WTC11 (cell line): ENCODE measurements at regions not wholly inside any gene's neighbourhood (a gene's known extent, or its start where the extent isn't known, plus 50 kb on each side); places are given as distances from the start of the nearest gene placed in this dataset.
A peak's percentile ranks its signal among the peaks of the same experiment; 100 is the strongest.

Experiments
- ATAC-seq: fragments of 200-7000 bp; cut with Tn5 transposase; 2 replicates; pipeline ENCODE4 v1.10.0; 2021; ENCODE audit warnings: mild to moderate bottlenecking, moderate library complexity
- CTCF ChIA-PET: fragments of 300-600 bp; sonication (Branson Sonifier 250); formaldehyde crosslinking; loops from one replicate; lab custom pipeline; 2021; ENCODE audit warnings: antibody characterized with exemption; lab: Charles Lee
- POLR2A ChIA-PET: fragments of 350-600 bp; sonication (Branson Sonifier 250); formaldehyde crosslinking; loops from one replicate; lab custom pipeline; 2021; ENCODE audit warnings: antibody characterized with exemption; lab: Charles Lee
- DNase-seq: peaks from one replicate; pipeline ENCODE4 v3.0.0; 2021; ENCODE audit warnings: low spot score
- H3K27ac Mint-ChIP-seq: 2 replicates; pipeline ENCODE4 v1.8.0; 2021; ENCODE audit warnings: mixed read lengths
- H3K27me3 Mint-ChIP-seq: 2 replicates; pipeline ENCODE4 v1.8.0; 2021; ENCODE audit warnings: low read depth, mild to moderate bottlenecking, moderate library complexity, mixed read lengths
- H3K36me3 Mint-ChIP-seq: 2 replicates; pipeline ENCODE4 v1.8.0; 2021; ENCODE audit warnings: mixed read lengths
- H3K4me1 Mint-ChIP-seq: 2 replicates; pipeline ENCODE4 v1.8.0; 2022; ENCODE audit warnings: mixed read lengths
- H3K4me3 Mint-ChIP-seq: 2 replicates; pipeline ENCODE4 v1.8.0; 2021; ENCODE audit warnings: mild to moderate bottlenecking, moderate library complexity, mixed read lengths
- H3K9me3 Mint-ChIP-seq: 2 replicates; pipeline ENCODE4 v1.8.0; 2021; ENCODE audit warnings: mixed read lengths
- E2F5 ChIP-seq: sonication (generic); formaldehyde crosslinking; IDR thresholded peaks from 2 replicates; pipeline ENCODE4 v1.8.1; 2022; ENCODE audit warnings: mild to moderate bottlenecking, moderate library complexity, missing genetic modification reagents
- ELF4 ChIP-seq: sonication (generic); formaldehyde crosslinking; IDR thresholded peaks from 2 replicates; pipeline ENCODE4 v1.8.1; 2022; ENCODE audit warnings: low read depth, mild to moderate bottlenecking, moderate library complexity, missing genetic modification reagents
- GABPB1 ChIP-seq: sonication (generic); formaldehyde crosslinking; IDR thresholded peaks from 2 replicates; pipeline ENCODE4 v1.8.1; 2023; ENCODE audit warnings: mild to moderate bottlenecking, missing genetic modification reagents
- HMGXB4 ChIP-seq: sonication (generic); formaldehyde crosslinking; IDR thresholded peaks from 2 replicates; pipeline ENCODE4 v1.8.1; 2023; ENCODE audit warnings: mild to moderate bottlenecking, moderate library complexity, missing genetic modification reagents
- IRF1 ChIP-seq: sonication (generic); formaldehyde crosslinking; IDR thresholded peaks from 2 replicates; pipeline ENCODE4 v1.8.0; 2023; ENCODE audit warnings: missing genetic modification reagents
- NFYB ChIP-seq: sonication (generic); formaldehyde crosslinking; conservative IDR thresholded peaks from 2 replicates; pipeline ENCODE4 v1.8.0; 2022; ENCODE audit warnings: low read depth, missing genetic modification reagents
- RELA ChIP-seq: sonication (generic); formaldehyde crosslinking; IDR thresholded peaks from 2 replicates; pipeline ENCODE4 v1.8.1; 2022; ENCODE audit warnings: missing genetic modification reagents, mild to moderate bottlenecking, borderline replicate concordance
- SMAD3 ChIP-seq: sonication (generic); formaldehyde crosslinking; IDR thresholded peaks from 2 replicates; pipeline ENCODE4 v1.8.0; 2022; ENCODE audit warnings: missing genetic modification reagents, mild to moderate bottlenecking, borderline replicate concordance
- TP53 ChIP-seq: sonication (generic); formaldehyde crosslinking; IDR thresholded peaks from 2 replicates; pipeline ENCODE4 v1.8.1; 2023; ENCODE audit warnings: mild to moderate bottlenecking, missing genetic modification reagents
- USF2 ChIP-seq: sonication (generic); formaldehyde crosslinking; IDR thresholded peaks from 2 replicates; pipeline ENCODE4 v1.8.1; 2023; ENCODE audit warnings: mild to moderate bottlenecking, missing genetic modification reagents, moderate library complexity
- ZNF121 ChIP-seq: sonication (generic); formaldehyde crosslinking; IDR thresholded peaks from 2 replicates; pipeline ENCODE4 v1.8.0; 2023; ENCODE audit warnings: missing genetic modification reagents
- ZNF219 ChIP-seq: sonication (generic); formaldehyde crosslinking; IDR thresholded peaks from 2 replicates; pipeline ENCODE4 v1.8.0; 2023; ENCODE audit warnings: missing genetic modification reagents, mild to moderate bottlenecking, borderline replicate concordance
- ZNF416 ChIP-seq: fragments of 250-450 bp; sonication (Bioruptor Pico); IDR thresholded peaks from 2 replicates; pipeline ENCODE4 v1.9.0; 2021; ENCODE audit warnings: mild to moderate bottlenecking, inconsistent platforms
- ZNF423 ChIP-seq: fragments of 250-450 bp; sonication (Bioruptor Pico); IDR thresholded peaks from 2 replicates; pipeline ENCODE4 v2.1.2; 2022; ENCODE audit warnings: mild to moderate bottlenecking, moderate library complexity
- TF ChIP-seq, protein P1 (sequence below): sonication (generic); formaldehyde crosslinking; IDR thresholded peaks from 2 replicates; pipeline ENCODE4 v1.8.0; 2022; ENCODE audit warnings: mild to moderate bottlenecking, missing genetic modification reagents
- TF ChIP-seq, protein P2 (sequence below): sonication (generic); formaldehyde crosslinking; IDR thresholded peaks from 2 replicates; pipeline ENCODE4 v1.8.1; 2022; ENCODE audit warnings: mild to moderate bottlenecking, missing genetic modification reagents, moderate library complexity, borderline replicate concordance
- TF ChIP-seq, protein P3 (sequence below): sonication (generic); formaldehyde crosslinking; IDR thresholded peaks from 2 replicates; pipeline ENCODE4 v1.8.0; 2022; ENCODE audit warnings: mild to moderate bottlenecking, missing genetic modification reagents

GRCh38 chr14:53218161-53218560 is 65.0 kb upstream of the DDHD1 start (continued):
- TF ChIP-seq ELF4 (CRISPR knock-in tag) (no peak), TP53 (CRISPR knock-in tag) (no peak)

DNA sequence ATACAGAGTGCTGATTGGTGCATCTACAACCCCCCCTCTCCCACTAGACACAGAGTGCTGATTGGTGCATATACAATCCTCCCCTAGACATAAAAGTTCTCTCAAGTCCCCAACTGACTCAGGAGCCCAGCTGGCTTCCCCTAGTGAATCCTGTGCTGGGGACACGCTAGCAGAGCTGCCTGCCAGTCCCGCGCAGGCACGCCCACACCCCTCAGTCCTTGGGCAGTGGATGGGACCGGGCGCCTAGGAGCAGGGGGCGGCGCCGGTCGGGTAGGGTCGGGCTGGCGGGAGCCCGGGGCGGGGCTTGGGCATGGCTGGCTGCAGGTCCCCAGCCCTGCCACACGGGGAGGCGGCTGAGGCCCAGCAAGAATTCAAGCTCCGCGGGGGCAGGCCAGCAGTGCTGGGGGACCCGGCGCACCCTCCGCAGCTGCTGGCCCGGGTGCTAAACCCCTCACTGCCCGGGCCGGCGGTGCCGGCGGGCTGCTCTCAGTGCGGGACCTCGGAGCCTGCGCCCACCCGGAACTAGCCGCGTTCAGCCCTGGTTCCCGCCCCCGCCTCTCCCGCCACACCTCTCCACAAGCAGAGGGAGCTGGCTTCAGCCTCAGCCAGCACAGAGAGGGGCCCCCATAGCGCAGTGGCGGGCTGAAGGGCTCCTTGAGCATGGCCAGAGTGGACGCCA is 64.3 kb upstream of the DDHD1 start:
- ATAC-seq (peak; percentile 99), DNase-seq (peak; percentile 93)
- H3K4me3 Mint-ChIP-seq = peak overlapping the region; percentile 78
- H3K27ac Mint-ChIP-seq = no peak overlapping the region; the same call in 1 of the 2 replicates
- POLR2A ChIA-PET = interaction anchor here (0.6 to 1.7 kb wide), 2 partner anchors 64 to 152 kb away, joined by 5 to 9 read pairs; partner anchors contain the start of gene DDHD1
- CTCF ChIA-PET = interaction anchor here (0.7 to 2.4 kb wide), 21 partner anchors 10 to 488 kb away, joined by 3 to 21 read pairs (median 5); partner anchors contain the start of genes DDHD1 and STYX
- H3K4me1 Mint-ChIP-seq = peaks cover 5% of the 10 kb centered on the region
- TF ChIP-seq E2F5 (CRISPR knock-in tag) = 0 out of 2 replicates have a peak, but pooled peaks have one; percentile 63
- TF ChIP-seq, protein P1, sequence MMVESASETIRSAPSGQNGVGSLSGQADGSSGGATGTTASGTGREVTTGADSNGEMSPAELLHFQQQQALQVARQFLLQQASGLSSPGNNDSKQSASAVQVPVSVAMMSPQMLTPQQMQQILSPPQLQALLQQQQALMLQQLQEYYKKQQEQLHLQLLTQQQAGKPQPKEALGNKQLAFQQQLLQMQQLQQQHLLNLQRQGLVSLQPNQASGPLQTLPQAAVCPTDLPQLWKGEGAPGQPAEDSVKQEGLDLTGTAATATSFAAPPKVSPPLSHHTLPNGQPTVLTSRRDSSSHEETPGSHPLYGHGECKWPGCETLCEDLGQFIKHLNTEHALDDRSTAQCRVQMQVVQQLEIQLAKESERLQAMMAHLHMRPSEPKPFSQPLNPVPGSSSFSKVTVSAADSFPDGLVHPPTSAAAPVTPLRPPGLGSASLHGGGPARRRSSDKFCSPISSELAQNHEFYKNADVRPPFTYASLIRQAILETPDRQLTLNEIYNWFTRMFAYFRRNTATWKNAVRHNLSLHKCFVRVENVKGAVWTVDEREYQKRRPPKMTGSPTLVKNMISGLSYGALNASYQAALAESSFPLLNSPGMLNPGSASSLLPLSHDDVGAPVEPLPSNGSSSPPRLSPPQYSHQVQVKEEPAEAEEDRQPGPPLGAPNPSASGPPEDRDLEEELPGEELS (CRISPR knock-in tag) = peak; percentile 69
- peak; percentile 82; the same call in 1 of the 2 replicates for TF ChIP-seq HMGXB4 (CRISPR knock-in tag)
- 0 out of 2 replicates have a peak, but pooled peaks have one; percentile 9 for TF ChIP-seq IRF1 (CRISPR knock-in tag)
- no peak for TF ChIP-seq ZNF219 (CRISPR knock-in tag)
- peak; percentile 48 for TF ChIP-seq NFYB (CRISPR knock-in tag)
- peak; percentile 81 for TF ChIP-seq ZNF121 (CRISPR knock-in tag)
- 0 out of 2 replicates have a peak, but pooled peaks have one; percentile 22 for TF ChIP-seq USF2 (CRISPR knock-in tag)
- TF ChIP-seq ZNF416 (CRISPR knock-in tag) = 0 out of 2 replicates have a peak, but pooled peaks have one; percentile 71
- peak; percentile 51 for TF ChIP-seq ZNF423 (CRISPR knock-in tag)
- TF ChIP-seq, protein P2, sequence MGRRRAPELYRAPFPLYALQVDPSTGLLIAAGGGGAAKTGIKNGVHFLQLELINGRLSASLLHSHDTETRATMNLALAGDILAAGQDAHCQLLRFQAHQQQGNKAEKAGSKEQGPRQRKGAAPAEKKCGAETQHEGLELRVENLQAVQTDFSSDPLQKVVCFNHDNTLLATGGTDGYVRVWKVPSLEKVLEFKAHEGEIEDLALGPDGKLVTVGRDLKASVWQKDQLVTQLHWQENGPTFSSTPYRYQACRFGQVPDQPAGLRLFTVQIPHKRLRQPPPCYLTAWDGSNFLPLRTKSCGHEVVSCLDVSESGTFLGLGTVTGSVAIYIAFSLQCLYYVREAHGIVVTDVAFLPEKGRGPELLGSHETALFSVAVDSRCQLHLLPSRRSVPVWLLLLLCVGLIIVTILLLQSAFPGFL (CRISPR knock-in tag) = no peak
- TF ChIP-seq GABPB1 (CRISPR knock-in tag) = 0 out of 2 replicates have a peak, but pooled peaks have one; percentile 13
- TF ChIP-seq SMAD3 (CRISPR knock-in tag) = no peak
- TF ChIP-seq, protein P3, sequence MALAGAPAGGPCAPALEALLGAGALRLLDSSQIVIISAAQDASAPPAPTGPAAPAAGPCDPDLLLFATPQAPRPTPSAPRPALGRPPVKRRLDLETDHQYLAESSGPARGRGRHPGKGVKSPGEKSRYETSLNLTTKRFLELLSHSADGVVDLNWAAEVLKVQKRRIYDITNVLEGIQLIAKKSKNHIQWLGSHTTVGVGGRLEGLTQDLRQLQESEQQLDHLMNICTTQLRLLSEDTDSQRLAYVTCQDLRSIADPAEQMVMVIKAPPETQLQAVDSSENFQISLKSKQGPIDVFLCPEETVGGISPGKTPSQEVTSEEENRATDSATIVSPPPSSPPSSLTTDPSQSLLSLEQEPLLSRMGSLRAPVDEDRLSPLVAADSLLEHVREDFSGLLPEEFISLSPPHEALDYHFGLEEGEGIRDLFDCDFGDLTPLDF (CRISPR knock-in tag) = no peak
- TF ChIP-seq RELA (CRISPR knock-in tag) = 0 out of 2 replicates have a peak, but pooled peaks have one; percentile 49
- no peaks in the 10 kb centered on the region for H3K27me3 Mint-ChIP-seq
- H3K36me3 Mint-ChIP-seq = 0 out of 2 replicates have a peak, but pooled peaks cover 3% of the 10 kb centered on the region
- peaks cover 13% of the 10 kb centered on the region for H3K9me3 Mint-ChIP-seq
